G401 (cell line): ENCODE measurements at regions not wholly inside any gene's neighbourhood (a gene's known extent, or its start where the extent isn't known, plus 50 kb on each side); places are given as distances from the start of the nearest gene placed in this dataset.

Experiments
- DNase-seq: peaks from one replicate; pipeline ENCODE4 v3.0.0-alpha.2; 2015; ENCODE audit warnings: low spot score
- in situ Hi-C: cut with HindIII; loops from 2 replicates; pipeline ENCODE4 v1.10.0; 2016; ENCODE audit warnings: low sequenced_read_pairs, mixed read lengths

DNA sequence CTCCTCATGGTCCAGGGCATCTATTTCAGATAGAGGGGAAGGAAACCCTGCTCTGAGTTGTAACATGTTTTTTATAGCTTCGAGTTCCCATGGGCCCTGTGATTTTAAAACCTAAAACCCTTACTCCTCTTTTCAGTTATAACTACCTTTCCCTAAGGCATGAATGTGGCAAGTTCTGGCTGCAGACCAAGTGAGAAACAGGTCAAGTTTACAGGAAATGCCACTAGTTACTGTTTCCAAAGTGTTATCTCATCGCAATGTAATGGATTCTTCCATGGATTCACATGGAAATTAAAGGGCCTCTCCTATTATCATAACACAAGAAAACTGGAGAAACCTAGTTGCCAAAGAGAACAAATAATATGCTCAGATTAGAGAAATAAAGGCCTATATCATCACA, 574.5 kb upstream of the GRAMD2B start:
- in situ Hi-C loops = no loop called here
- DNase-seq = no peak

DNA sequence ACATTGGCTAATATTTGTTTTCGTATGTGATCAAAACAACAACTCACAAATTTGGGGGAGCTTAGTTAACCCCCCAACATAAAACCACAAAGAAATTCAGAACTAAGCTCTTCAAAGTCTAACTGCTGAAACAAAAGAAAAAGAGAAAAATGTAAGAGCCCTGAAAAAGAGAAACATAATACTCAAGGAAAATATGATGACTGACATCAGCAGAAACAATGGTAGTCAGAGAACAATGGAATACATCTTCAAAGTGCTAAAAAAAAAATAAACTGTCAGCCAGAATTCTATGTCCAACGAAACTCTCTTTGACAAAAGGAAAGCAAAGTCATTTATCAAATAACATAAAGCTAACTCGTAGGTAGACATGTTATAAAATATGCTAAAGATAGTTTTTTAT, 566.3 kb upstream of the GRAMD2B start:
- in situ Hi-C loops = no loop called here
- DNase-seq = no peak

DNA sequence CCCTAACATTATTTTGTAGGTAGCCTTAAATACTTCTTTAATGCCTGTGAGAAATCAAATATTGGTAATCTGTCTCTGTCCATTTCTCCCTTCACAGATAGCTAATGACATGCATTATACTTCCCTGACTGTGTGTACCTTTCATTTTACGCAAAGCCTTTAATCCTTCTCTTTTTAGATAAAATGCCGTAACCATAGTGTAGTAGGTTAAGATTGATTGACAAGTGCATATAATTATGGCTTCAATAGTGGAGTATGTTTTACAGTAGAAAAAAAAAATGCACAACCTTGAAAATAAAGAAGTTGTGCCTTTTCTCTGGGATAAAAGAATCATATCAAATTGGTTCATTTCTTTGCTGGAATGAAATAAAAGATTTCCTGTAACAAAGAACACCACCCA, 559.6 kb upstream of the GRAMD2B start:
- in situ Hi-C loops = no loop called here
- DNase-seq = no peak

DNA sequence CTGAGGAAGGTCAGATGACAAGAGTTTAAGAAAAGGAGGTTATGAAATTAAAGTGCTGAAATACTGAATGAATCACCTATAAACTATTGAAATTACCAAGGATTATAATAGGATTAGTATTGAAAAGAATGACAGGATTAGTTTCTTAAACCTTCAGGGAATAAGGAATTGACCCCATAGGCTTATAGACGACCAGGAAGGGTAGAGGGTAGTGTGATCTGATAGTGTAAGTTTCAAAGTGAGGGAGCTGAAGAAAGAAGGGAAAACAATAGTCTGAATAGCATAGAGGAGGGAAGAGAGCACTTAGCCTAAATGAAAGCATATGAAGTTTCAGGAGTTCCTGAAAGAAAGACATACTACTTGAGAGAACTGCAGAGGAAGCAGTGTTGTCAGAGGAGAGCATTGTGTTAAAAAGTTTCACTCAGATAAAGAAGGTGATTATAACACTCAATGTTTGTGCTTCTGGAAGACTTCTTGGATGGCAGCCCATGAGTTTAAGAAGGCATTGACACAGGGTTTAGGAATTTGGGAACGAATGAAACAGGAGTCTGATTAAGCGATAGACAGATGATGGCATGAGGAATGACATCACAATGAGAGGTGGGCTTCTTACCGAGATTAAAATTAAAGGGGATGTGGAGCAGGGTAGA, 557.9 kb upstream of the GRAMD2B start:
- in situ Hi-C loops = no loop called here
- no peak for DNase-seq

DNA sequence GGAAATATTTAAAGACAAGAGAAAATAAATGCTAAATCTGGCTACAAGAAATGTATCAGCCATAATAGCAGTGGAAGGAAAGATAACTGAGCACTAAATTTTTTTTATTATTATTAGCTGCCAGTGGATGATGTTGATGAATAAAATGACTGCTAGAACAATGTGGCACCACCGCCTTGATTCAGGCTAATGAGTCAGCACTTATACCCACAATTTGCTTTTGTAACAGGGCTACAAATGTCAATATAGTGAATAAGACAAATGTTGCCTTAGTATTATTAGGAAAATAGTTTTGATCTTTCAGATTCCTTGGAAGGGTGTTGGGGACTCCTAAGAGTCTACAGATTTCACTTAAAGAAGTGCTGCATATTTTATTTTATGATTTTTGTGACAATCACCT, 555.2 kb upstream of the GRAMD2B start:
- in situ Hi-C loops = no loop called here
- no peak for DNase-seq

DNA sequence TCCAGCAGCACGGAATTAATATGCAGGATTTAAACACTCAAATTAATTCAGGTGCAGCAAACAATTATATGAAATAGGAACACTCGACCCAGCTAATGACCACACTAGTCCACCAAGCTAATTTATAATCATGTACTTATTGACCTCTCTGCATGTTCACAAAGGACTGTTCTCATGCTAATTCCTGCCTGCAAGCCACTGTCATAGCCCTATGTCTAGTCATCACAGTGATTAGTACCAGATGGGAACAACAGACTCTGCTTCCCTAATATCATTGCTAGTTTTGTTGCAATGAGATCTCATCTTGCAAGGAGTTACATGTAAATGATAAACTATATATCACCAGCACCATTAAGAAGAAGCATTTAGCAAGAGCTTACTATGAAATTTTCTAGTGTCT, 553.0 kb upstream of the GRAMD2B start:
- no peak for DNase-seq
- in situ Hi-C loops = no loop called here

DNA sequence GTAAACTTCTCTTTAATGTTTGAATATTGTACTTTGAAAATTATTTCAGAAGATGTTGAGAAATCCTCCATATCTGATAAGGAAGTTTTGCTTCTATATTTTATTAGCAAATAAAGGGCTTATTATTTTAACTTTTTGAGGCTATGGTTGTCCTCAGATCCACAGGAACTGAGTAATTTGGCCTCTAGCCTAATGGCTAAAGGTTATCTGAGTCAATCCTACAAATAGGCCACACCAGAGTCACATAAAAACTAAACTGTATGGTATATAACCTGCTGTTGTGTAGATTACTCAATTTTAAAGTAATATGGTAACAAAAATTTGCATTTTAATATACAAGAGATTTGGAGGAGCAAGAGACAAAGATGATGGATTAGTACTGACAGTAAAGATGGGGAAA, 549.2 kb upstream of the GRAMD2B start:
- in situ Hi-C loops = no loop called here
- no peak for DNase-seq

DNA sequence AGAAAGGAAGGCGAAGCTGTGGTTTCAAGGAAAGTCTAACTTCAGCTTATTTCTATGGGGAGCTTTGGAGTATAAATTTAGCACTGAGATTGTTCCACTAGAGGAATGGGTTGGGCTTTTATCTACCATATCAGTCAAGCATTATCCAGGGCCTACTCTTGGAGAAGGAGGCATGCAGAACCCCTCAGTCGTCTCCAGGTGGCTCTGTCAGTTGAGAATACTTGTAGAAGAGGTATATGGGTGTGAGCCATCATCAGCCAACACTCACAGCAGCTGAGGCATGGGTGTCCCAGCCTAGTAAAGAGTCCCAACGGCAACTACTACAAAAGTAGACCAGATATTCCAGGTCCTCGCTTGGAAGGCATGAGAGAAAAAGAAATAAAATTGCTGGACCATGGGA, 548.5 kb upstream of the GRAMD2B start:
- DNase-seq = no peak
- in situ Hi-C loops = no loop called here

DNA sequence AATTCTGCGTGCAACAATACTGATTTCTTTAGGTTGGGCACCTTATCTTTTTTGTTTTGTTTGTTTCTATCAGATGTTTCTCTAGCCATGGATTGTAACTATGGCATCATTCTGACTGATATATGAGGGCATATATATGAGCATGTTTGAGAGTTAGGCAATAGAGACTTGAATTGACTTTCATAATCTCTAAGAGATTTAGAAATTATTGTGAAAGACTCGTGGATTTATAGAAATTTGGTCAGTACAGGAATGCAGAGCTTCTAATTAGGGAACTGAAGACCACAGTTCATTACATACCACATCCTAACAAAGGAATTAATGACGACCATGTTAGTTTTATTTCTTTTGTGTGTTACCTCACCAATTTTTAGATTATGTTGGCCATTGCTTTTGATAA, 546.0 kb upstream of the GRAMD2B start:
- in situ Hi-C loops = no loop called here

DNA sequence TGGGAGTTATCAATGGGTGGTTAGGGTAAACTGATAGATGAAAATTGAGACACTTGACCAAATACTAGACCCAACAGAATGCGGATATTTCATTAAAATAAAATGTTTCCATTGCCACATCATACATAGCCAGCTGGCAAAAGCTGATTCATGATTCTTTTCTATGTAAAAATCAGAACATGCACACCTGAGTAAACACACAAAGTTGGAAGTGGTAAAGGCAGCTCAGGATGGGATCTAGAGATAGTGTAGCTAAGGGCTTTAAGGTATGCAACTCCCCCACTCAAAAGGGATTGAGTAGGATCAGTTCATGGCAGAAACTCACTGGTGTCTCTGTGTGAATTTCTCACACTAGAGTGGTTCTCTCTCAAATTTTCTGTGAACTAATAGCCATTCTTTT, 541.1 kb upstream of the GRAMD2B start:
- DNase-seq = no peak
- in situ Hi-C loops = no loop called here

More for the DNA sequence above, 546.0 kb upstream of the GRAMD2B start:
- DNase-seq = no peak

DNA sequence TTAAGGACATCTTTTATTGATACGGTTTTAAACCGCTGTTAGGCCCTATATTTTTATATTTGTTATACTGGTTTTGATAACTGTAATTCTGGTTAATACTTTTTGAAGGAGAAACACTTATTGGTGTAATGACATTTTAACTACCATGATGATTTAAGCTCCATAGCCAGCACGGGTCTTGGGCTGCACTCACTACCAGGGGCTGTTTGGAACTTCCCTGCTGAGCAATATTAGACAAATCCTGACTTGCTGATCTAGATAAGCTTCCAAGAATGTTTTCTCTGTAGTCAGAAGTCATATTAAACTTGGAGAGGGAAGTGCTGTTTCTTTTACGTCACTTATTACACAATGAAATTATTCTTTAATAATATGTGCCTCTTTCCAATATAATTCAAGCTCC, 540.0 kb upstream of the GRAMD2B start:
- in situ Hi-C loops = no loop called here
- DNase-seq = no peak

DNA sequence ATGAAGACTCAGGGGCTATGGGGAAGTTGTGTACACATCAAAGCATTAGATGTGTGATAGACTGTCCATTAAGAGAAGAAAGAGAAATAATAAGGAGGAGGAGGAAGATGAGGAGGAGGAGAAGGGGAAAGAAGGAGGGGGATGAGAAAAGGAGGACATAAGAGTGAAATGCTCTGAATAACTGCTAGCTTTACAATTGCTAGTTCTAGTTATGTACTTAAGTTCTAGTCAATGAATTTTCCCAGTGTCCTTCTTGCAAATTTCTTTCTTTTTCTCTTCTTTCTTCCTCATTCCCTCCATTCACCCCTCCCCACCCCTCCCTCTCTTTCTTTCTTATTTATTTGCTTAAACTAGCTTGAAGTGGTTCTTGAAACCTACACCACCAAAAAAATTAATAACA, 534.9 kb upstream of the GRAMD2B start:
- DNase-seq = no peak
- in situ Hi-C loops = no loop called here

DNA sequence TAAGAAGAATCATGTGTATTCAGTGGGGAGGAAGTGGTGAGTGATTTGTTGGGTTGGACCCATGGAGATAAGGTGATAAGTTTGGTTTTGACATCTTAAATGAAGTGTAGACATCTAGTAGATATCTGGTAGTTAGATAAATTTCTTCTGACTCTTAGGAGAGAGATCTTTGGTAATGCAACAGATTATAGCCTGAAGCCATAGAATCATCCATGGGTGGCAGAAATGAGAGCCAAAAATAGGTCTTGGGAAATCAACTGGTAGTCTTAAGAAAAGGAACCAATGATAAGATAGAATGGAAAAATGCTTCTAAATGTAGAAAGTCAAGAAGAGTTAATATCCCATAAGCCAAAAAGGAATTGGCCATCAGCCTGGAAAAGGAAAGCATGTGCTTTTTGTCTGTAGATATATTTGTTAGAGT, 532.7 kb upstream of the GRAMD2B start:
- DNase-seq = no peak
- in situ Hi-C loops = no loop called here

DNA sequence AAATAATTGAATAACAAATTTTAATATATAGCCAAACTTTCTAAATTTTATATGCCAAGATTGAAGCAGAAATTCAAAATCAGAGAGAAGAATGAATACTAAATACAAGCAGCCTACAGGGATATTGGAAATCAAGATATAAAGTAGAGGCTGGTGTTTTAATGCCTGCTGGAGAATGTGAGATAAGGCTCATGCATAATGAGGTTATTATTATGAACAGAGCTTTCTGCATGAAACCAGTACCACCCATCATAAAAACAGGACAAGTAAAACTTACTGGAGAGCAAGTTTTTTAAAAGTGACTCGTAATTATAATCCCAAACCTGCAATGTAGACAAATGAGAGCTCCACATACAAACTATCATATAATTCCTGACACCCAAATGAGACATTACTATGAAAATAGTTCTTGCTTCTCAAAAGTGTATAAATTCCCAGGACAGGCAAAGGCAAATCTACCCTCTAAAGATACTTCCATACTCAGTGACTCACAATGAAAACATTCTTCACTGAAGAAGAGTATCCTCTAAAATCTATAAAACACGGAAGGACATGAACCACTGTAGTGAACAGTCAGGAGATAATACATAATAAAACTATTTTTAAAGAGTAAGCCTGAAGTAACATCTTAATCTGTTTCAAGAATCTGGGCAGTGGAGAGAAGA, 532.0 kb upstream of the GRAMD2B start:
- in situ Hi-C loops = no loop called here
- no peak for DNase-seq

DNA sequence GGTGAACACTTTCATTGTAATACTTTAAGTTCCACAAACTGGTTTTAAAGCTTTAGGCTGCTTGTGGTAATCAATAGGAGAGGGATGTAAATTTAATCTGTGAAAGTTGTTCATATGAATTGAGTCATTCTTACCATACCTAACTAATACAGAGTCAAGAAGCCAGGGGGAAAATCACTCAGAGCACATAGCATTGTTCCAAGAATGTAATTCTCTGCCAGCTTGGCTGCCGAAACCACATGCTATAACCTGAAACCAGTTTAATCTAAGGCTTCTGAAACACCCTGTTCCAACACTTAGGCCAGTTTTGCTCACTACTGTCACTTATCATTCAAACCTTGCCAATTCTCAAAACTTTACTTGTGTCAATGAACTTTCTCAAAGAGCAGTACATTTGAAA, 528.8 kb upstream of the GRAMD2B start:
- in situ Hi-C loops = no loop called here

DNA sequence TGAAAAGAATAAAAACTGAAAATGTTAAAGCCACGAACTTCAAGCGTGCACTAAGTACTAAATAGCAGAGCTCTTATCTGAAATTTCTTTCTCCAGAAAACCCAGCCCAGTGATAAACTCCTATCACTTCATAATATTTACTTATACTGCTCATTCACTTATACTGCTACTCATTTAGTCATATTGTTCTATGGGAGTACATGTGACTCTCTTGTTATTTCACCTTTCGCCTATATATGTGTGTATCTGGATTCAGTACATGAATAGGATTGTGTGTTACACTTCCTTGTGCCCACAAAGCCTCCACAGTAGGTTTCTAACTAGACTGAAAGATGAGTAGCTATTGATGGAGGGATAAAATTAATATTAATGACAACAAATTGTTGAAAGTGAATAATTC, 526.8 kb upstream of the GRAMD2B start:
- no peak for DNase-seq
- in situ Hi-C loops = no loop called here

More for the DNA sequence above, 528.8 kb upstream of the GRAMD2B start:
- no peak for DNase-seq

DNA sequence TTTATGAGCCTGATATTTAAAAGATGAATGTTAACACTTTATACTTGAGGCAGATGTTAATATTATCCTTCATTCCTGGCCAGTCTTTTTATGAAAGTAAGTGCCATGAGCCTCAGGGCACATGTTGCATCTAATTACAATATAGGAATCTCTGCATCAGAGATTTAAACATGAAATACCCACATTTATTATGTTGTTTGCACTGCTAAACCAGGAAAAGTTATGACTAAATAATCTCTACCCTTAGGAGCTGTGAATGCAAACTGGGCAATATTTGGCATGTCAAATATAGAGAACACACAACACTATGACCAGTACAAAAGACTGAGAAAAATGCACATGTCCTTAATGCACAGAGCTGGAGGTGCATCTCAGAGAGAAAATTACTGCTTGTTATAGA, 526.1 kb upstream of the GRAMD2B start:
- no peak for DNase-seq
- in situ Hi-C loops = no loop called here

DNA sequence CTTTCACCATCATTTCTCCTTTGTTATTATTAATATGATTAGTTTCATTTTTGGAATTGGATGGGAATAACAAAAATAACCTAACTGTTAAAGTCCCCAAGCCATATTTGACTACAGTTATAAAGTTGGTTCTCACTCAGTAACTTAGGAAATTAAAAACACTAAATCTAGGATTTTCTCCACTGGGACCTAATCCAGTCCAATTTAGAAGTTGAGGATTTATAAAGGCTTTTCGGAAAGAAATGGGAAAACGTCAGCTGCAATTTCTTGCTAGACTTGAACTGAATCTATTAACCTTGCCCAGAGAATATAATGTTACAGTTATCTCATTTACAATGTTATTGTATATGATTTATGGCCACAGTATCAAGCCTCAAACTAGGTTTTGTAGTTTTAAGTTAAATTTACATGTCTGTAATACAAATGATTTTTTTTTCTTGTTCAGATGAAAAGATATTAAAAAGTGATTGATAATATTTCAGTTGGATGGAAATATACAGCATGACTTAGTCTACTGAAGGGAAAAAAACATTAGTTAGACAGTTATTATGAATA, 524.3 kb upstream of the GRAMD2B start:
- in situ Hi-C loops = no loop called here
- no peak for DNase-seq

DNA sequence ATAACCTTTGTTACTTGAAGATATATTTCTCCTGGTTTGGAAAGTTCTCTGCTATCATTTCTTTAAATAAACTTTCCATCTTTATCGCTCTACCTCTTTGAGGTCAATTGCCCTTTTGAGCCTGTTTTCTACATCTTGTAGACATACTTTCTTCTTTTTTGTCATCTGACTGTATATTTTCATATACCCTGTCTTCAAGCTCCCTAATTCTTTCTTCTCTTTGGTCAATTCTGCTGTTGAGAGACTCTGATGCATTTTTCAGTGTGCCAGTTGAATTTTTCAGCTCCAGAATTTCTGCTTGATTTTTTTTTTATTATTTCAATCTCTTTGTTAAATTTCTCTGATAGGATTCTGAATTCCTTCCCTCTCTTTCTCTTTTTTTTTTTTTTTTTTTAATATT, 511.2 kb upstream of the GRAMD2B start:
- DNase-seq = no peak
- in situ Hi-C loops = no loop called here

DNA sequence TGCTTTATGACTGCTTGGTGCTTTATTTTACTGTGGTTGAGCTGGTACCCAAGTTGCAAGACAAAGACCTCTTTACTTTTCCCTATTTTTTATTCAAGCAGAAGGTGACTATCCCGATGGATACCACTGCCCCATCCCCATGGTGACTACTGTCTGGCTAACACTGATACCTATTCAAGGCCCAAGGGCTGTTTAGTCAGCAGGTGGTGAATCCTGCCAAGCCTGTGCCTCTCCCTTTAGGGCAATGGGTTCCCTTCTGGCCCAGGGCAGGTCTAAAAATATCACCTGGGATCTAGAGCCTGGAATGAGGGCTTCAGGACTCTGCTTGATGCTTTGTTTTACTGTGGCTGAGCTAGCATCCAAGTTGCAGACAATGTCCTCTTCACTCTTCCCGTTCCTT, 510.0 kb upstream of the GRAMD2B start:
- DNase-seq = no peak
- in situ Hi-C loops = no loop called here

DNA sequence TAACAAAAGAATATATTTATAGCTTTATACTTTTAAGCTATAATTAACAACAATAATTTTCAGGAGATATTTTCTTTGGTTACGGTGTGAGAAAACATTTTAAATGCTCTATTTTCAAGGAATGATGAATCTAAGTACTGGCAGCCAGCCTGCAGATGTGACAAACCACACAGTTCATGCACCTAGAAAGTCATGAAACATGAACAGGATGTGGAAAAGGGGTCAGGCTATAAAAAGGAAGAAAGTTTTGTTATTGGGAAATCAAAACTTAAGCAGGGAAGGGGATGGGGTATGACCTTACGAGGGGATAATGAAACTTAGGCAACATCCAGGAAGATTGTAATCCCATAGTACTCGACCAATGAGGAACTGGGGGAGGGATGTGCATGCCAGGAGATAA, 508.7 kb upstream of the GRAMD2B start:
- in situ Hi-C loops = no loop called here
- DNase-seq = no peak
